WTC11 (cell line): ENCODE measurements at regions not wholly inside any gene's neighbourhood (a gene's known extent, or its start where the extent isn't known, plus 50 kb on each side); places are given as distances from the start of the nearest gene placed in this dataset.

ENCODE experiments used
- ATAC-seq: fragments of 200-7000 bp; cut with Tn5 transposase; 2 replicates; pipeline ENCODE4 v1.10.0; 2021; ENCODE audit warnings: mild to moderate bottlenecking, moderate library complexity
- CTCF ChIA-PET: fragments of 300-600 bp; sonication (Branson Sonifier 250); formaldehyde crosslinking; loops from one replicate; lab custom pipeline; 2021; ENCODE audit warnings: antibody characterized with exemption; lab: Charles Lee
- POLR2A ChIA-PET: fragments of 350-600 bp; sonication (Branson Sonifier 250); formaldehyde crosslinking; loops from one replicate; lab custom pipeline; 2021; ENCODE audit warnings: antibody characterized with exemption; lab: Charles Lee
- DNase-seq: peaks from one replicate; pipeline ENCODE4 v3.0.0; 2021; ENCODE audit warnings: low spot score
- H3K27ac Mint-ChIP-seq: 2 replicates; pipeline ENCODE4 v1.8.0; 2021; ENCODE audit warnings: mixed read lengths
- H3K27me3 Mint-ChIP-seq: 2 replicates; pipeline ENCODE4 v1.8.0; 2021; ENCODE audit warnings: low read depth, mild to moderate bottlenecking, moderate library complexity, mixed read lengths
- H3K36me3 Mint-ChIP-seq: 2 replicates; pipeline ENCODE4 v1.8.0; 2021; ENCODE audit warnings: mixed read lengths
- H3K4me1 Mint-ChIP-seq: 2 replicates; pipeline ENCODE4 v1.8.0; 2022; ENCODE audit warnings: mixed read lengths
- H3K4me3 Mint-ChIP-seq: 2 replicates; pipeline ENCODE4 v1.8.0; 2021; ENCODE audit warnings: mild to moderate bottlenecking, moderate library complexity, mixed read lengths
- H3K9me3 Mint-ChIP-seq: 2 replicates; pipeline ENCODE4 v1.8.0; 2021; ENCODE audit warnings: mixed read lengths
- CREB1 ChIP-seq: sonication (generic); formaldehyde crosslinking; IDR thresholded peaks from 2 replicates; pipeline ENCODE4 v1.8.0; 2023; ENCODE audit warnings: mild to moderate bottlenecking, missing genetic modification reagents
- E2F5 ChIP-seq: sonication (generic); formaldehyde crosslinking; IDR thresholded peaks from 2 replicates; pipeline ENCODE4 v1.8.1; 2022; ENCODE audit warnings: mild to moderate bottlenecking, moderate library complexity, missing genetic modification reagents
- ELF4 ChIP-seq: sonication (generic); formaldehyde crosslinking; IDR thresholded peaks from 2 replicates; pipeline ENCODE4 v1.8.1; 2022; ENCODE audit warnings: low read depth, mild to moderate bottlenecking, moderate library complexity, missing genetic modification reagents
- FOXK1 ChIP-seq: sonication (generic); formaldehyde crosslinking; IDR thresholded peaks from 2 replicates; pipeline ENCODE4 v1.8.0; 2022; ENCODE audit warnings: mild to moderate bottlenecking, moderate library complexity, missing genetic modification reagents
- GRHL2 ChIP-seq: fragments of 250-450 bp; sonication (Bioruptor Pico); IDR thresholded peaks from 2 replicates; pipeline ENCODE4 v1.8.0; 2022; ENCODE audit warnings: mild to moderate bottlenecking, moderate library complexity; ENCODE audit not compliant: insufficient replicate concordance, severe bottlenecking
- HMGA2 ChIP-seq: fragments of 250-450 bp; sonication (Bioruptor Pico); IDR thresholded peaks from 2 replicates; pipeline ENCODE4 v1.4.0; 2021; ENCODE audit warnings: mild to moderate bottlenecking, moderate library complexity
- MXD4 ChIP-seq: fragments of 250-450 bp; sonication (Bioruptor Pico); IDR thresholded peaks from 2 replicates; pipeline ENCODE4 v1.8.0; 2021; ENCODE audit warnings: mild to moderate bottlenecking, moderate library complexity, borderline replicate concordance
- NFATC4 ChIP-seq: fragments of 250-450 bp; sonication (Bioruptor Pico); IDR thresholded peaks from 2 replicates; pipeline ENCODE4 v1.9.0; 2021; ENCODE audit warnings: mild to moderate bottlenecking
- NFYB ChIP-seq: sonication (generic); formaldehyde crosslinking; conservative IDR thresholded peaks from 2 replicates; pipeline ENCODE4 v1.8.0; 2022; ENCODE audit warnings: low read depth, missing genetic modification reagents
- PRDM15 ChIP-seq: sonication (generic); formaldehyde crosslinking; IDR thresholded peaks from 2 replicates; pipeline ENCODE4 v1.8.0; 2022; ENCODE audit warnings: missing genetic modification reagents
- STAT6 ChIP-seq: sonication (generic); formaldehyde crosslinking; conservative IDR thresholded peaks from 2 replicates; pipeline ENCODE4 v1.8.1; 2023; ENCODE audit warnings: mild to moderate bottlenecking, low read depth, missing genetic modification reagents, moderate library complexity
- TCF7 ChIP-seq: sonication (generic); formaldehyde crosslinking; IDR thresholded peaks from 2 replicates; pipeline ENCODE4 v1.8.0; 2022; ENCODE audit warnings: mild to moderate bottlenecking, low read depth, missing genetic modification reagents, moderate library complexity
- USF2 ChIP-seq: sonication (generic); formaldehyde crosslinking; IDR thresholded peaks from 2 replicates; pipeline ENCODE4 v1.8.1; 2023; ENCODE audit warnings: mild to moderate bottlenecking, missing genetic modification reagents, moderate library complexity
- ZNF138 ChIP-seq: sonication (generic); formaldehyde crosslinking; conservative IDR thresholded peaks from 2 replicates; pipeline ENCODE4 v1.8.1; 2022; ENCODE audit warnings: mild to moderate bottlenecking, moderate library complexity, missing genetic modification reagents
- ZNF396 ChIP-seq: fragments of 250-450 bp; sonication (Bioruptor Pico); IDR thresholded peaks from 2 replicates; pipeline ENCODE4 v1.8.0; 2021; ENCODE audit warnings: mild to moderate bottlenecking, moderate library complexity, borderline replicate concordance
- ZNF423 ChIP-seq: fragments of 250-450 bp; sonication (Bioruptor Pico); IDR thresholded peaks from 2 replicates; pipeline ENCODE4 v2.1.2; 2022; ENCODE audit warnings: mild to moderate bottlenecking, moderate library complexity
- ZNF425 ChIP-seq: fragments of 250-450 bp; sonication (Bioruptor Pico); conservative IDR thresholded peaks from 2 replicates; pipeline ENCODE4 v1.9.0; 2021; ENCODE audit warnings: mild to moderate bottlenecking
- TF ChIP-seq, protein P1 (sequence below): sonication (generic); formaldehyde crosslinking; IDR thresholded peaks from 2 replicates; pipeline ENCODE4 v1.8.1; 2023; ENCODE audit warnings: mild to moderate bottlenecking, missing genetic modification reagents, moderate library complexity
- TF ChIP-seq, protein P2 (sequence below): sonication (generic); formaldehyde crosslinking; IDR thresholded peaks from 2 replicates; pipeline ENCODE4 v1.8.0; 2023; ENCODE audit warnings: mild to moderate bottlenecking, missing genetic modification reagents

GRCh38 chr22:48428631-48429371, 1398.9 kb downstream of the BRD1 start:
- H3K36me3 Mint-ChIP-seq: no peaks in the 10 kb centered on the region
- POLR2A ChIA-PET: no interaction called here
- no peak for TF ChIP-seq PRDM15 (CRISPR knock-in tag)
- TF ChIP-seq TCF7: no peak
- TF ChIP-seq ZNF423: no peak
- TF ChIP-seq, protein P1, sequence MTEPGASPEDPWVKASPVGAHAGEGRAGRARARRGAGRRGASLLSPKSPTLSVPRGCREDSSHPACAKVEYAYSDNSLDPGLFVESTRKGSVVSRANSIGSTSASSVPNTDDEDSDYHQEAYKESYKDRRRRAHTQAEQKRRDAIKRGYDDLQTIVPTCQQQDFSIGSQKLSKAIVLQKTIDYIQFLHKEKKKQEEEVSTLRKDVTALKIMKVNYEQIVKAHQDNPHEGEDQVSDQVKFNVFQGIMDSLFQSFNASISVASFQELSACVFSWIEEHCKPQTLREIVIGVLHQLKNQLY: no peak
- no peak for TF ChIP-seq CREB1 (CRISPR knock-in tag)
- no peak for TF ChIP-seq ZNF425 (CRISPR knock-in tag)
- TF ChIP-seq ZNF396 (CRISPR knock-in tag): no peak
- TF ChIP-seq ELF4: no peak
- no peak for TF ChIP-seq FOXK1 (CRISPR knock-in tag)
- no peak for TF ChIP-seq NFATC4
- no peak for TF ChIP-seq HMGA2
- no peak for TF ChIP-seq USF2
- no peak for TF ChIP-seq ZNF138
- TF ChIP-seq STAT6 (CRISPR knock-in tag): no peak
- TF ChIP-seq NFYB: no peak
- TF ChIP-seq E2F5 (CRISPR knock-in tag): no peak
- TF ChIP-seq, protein P2, sequence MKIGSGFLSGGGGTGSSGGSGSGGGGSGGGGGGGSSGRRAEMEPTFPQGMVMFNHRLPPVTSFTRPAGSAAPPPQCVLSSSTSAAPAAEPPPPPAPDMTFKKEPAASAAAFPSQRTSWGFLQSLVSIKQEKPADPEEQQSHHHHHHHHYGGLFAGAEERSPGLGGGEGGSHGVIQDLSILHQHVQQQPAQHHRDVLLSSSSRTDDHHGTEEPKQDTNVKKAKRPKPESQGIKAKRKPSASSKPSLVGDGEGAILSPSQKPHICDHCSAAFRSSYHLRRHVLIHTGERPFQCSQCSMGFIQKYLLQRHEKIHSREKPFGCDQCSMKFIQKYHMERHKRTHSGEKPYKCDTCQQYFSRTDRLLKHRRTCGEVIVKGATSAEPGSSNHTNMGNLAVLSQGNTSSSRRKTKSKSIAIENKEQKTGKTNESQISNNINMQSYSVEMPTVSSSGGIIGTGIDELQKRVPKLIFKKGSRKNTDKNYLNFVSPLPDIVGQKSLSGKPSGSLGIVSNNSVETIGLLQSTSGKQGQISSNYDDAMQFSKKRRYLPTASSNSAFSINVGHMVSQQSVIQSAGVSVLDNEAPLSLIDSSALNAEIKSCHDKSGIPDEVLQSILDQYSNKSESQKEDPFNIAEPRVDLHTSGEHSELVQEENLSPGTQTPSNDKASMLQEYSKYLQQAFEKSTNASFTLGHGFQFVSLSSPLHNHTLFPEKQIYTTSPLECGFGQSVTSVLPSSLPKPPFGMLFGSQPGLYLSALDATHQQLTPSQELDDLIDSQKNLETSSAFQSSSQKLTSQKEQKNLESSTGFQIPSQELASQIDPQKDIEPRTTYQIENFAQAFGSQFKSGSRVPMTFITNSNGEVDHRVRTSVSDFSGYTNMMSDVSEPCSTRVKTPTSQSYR (CRISPR knock-in tag): no peak
- TF ChIP-seq MXD4 (CRISPR knock-in tag): no peak
- TF ChIP-seq GRHL2 (CRISPR knock-in tag): no peak
- no peak overlapping the region for H3K4me3 Mint-ChIP-seq
- peaks cover 8% of the 10 kb centered on the region for H3K4me1 Mint-ChIP-seq
- H3K27me3 Mint-ChIP-seq: no peaks in the 10 kb centered on the region; the same call in 1 of the 2 replicates
- H3K27ac Mint-ChIP-seq: no peak overlapping the region; the same call in 1 of the 2 replicates
- H3K9me3 Mint-ChIP-seq: no peaks in the 10 kb centered on the region
- CTCF ChIA-PET: no interaction called here
- DNase-seq (no peak), ATAC-seq (no peak)
